ENCODE measurements at regions not wholly inside any gene's neighbourhood (a gene's known extent, or its start where the extent isn't known, plus 50 kb on each side); places are given as distances from the start of the nearest gene placed in this dataset.

DNA sequence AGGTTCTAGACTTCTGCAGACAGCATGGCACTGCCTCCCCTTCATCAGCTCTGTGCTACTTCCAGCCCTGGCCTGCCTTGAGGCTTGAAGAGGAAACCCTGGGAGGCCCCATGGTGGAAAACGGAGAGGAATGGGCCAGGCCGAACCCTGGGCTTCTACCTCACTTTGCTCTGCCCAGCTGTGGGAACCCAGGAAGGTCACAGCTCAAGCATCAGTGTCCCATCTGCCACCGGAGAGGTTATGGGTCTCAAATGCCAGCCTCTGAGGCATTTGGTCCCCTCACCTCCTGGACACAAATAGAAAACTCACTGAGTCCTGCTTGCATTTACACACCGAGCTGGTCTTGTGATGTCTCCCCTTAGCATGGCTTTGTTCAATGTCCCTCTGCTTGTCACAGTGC, 80.1 kb upstream of the ALDH1B1 start:
- no peak for DNase-seq

DNA sequence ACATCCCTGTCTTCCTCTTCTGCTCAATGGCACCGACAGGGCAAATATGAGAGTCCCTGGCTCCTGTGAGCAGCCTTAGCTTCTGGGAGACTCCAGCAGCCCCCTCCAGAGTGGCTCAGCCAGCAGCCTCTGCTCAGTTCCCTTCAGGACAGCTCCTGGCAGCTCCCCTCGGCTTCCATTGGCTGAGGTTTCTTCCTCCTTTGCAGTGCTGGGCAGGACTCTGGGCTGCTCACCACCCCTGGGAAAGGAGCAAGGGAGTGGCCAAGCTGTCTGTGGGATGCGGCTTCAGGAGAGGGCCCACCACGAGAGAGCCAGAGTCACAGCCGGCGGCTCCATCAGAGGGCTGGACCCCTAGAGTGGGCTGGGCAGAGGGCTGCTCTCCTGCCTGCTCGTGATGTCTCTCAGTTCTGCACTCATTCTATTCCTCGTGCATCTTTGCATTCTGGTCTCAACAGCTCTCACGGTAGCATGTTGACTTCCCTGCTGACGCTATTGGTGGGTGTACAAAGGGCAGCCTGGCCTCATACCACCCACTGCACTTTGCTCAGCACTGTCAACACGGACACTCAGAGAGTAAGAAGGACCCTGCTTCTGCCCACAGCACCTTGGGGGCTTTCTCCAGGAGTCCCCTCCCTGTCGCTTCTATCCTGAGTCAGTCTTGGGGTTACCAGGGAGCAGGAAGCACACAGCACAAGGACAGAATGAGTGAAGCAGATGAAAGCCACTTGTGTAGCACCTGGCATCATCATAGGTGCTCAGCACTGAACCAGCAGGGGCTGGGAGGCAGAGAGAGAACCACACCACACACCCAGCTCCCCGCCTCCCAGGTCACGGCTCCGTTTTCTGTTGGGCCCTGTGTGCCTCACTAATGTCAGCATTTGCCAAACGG, 80.9 kb upstream of the ALDH1B1 start:
- DNase-seq, result no peak

DNA sequence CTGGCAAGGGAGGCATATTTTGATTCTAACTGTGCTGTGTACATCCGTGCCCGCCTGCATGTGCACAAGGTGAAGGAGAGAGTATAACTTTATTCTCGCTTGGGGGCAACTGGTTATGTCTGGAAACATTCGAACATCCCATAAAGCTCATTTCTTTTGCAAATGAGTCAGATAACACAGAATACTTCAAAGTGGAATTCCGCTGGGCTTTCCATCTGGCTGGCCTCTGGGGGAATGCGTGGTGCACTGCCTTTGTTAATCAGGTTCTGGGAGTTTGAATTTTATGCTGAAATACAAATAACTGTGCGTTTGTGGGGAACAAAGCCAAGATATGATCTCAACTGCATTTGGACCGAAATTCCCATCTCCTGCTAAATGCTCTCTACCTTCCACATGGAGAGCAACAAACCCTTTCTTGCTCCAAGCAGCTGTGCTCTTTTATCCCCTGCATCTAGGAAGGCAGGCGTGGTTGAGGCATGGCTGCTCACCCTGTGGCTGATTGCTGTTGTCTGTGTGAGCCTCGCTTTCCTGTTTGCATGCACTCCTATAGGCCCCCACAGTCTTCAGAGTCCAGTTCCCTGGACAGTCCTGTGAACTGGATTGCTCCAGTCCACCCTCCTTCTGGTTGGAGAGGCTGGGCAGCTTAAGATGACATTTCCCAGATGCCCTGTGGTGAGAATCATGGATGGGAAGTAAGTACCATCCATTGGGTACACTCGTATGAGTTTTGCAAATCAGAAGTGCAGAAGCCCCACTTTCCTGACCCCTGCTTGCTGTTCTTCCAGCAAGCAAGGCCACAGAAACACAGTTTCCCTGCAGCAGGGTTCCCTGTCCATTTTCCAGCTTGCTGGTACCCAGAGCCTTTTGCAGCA, 82.9 kb upstream of the ALDH1B1 start:
- DNase-seq, result peak; percentile 45

DNA sequence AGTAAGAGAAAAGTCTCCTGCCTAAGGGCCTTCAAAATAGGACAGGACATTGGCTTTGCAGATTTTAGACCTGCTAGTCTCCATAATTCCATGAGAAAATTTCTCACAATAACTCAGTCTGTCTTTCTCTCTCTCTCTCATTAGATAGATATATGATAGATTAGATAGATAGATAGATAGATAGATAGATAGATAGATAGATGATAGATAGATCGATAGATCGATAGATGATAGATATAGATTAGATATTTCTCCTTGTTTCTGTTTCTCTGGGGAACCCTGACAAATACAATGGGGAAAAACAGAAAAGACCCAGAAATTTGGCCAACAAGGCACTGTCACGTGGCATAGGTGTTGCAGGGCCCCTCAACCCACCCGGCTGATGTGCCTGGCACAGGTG, 84.4 kb upstream of the ALDH1B1 start:
- no peak for DNase-seq

DNA sequence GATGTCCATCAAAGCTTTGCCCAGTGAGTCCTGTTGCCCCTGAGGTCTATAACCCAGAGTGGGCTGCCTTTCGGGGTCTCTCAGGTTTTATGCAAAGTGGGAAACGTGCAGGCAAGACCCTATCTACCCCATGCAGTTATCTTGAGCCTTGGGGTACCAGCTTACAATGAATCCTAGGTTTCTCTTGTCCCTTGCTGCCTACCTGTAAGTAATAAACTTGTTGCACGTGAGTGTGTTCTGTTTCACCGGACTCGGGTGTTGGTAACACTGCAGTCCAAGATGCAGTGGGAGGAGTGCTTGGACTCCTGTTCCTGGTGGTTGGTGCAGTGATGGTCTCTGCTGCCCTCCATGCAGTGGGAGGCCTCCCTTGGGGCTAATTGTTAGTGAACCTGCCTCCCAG, 85.6 kb upstream of the ALDH1B1 start:
- DNase-seq, result no peak

DNA sequence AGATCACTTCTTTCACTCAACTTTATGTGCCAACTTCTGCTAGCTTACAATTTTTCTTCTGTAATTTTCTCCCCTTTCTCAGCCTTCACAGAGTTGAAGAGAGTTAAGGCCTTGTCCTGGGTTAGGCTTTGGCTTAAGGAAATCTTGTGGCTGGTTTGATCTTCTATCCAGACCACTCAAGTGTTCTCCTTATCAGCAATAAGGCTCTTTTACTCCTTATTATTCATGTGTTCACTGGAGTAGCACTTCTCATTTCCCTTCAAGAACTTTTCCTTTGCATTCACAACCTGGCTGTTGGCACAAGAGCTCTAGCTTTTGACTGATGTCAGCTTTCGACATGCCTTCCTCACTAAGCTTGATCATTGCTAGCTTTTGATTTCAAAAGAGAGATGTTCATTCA, 86.9 kb upstream of the ALDH1B1 start:
- no peak for DNase-seq

DNA sequence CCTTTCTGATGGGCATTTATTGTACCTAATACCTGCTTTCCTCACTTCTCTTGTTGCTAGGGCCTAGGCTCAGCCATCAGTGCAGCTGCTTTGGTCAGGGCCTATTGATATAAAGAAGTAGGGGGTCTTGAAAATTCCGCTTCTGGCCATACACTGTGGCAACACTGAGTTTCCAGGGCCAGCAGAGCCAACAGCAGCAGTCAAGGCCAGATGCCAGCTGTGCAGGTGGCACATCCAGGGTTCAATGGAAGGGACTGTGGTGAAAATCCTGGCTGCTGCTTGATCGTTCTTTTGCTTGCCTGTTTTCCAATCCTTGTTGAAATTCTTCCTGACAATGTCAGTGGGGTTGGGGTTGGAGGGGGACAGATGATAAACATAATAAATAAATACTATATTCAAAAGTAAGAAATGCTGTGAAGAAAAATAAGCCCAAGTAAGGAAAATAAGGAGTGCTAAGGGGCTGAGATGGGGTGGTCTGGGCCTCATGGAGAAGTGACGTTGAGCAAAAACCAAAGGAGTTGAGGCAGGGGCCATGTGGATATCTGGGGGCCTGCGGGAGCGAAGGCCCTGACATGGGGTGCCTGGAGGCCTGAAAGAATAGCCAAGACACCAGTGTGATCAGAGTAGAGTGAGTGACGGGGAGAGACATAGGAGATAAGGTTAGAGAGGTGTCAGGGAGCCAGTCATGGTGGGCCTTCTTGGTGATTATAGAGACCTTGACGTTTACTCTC, 91.0 kb upstream of the ALDH1B1 start:
- no peak for DNase-seq

DNA sequence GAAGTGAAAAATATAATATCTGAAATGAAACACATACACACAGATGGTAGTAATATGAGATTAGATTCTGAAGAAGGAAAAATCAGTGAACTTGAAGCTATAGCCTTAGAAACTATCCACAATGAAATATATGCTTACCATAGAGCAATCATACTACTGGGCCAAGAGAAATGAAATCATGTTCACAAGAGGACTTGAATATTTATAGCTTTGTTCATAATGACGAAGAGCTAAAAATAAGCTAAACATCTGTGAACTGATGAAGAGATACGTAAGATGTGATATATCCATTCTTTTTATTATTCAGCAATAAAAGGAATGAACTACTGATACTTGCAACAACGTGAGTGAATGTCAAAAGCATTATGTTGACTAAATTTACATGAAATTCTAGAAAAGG, 92.6 kb upstream of the ALDH1B1 start:
- no peak for DNase-seq

DNA sequence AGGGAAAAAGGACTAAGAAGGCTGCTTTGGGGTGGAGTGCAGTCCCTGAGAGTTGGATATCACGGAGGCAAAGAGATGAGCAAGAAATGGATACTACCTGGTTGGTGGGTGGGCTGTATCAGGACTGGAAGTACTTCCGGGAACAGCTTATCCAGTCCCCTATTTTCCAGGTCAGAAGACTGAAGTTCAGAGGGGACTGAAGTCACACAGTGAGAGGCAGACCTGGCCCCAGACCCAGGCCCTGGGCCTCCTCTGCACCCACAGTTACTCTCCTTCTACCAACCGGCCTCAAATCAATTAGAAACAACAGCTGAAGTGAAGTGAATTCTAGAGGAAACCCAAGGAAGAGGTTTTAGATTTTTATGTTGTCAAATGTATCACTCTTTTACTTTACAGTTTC, 93.6 kb upstream of the ALDH1B1 start:
- no peak for DNase-seq

DNA sequence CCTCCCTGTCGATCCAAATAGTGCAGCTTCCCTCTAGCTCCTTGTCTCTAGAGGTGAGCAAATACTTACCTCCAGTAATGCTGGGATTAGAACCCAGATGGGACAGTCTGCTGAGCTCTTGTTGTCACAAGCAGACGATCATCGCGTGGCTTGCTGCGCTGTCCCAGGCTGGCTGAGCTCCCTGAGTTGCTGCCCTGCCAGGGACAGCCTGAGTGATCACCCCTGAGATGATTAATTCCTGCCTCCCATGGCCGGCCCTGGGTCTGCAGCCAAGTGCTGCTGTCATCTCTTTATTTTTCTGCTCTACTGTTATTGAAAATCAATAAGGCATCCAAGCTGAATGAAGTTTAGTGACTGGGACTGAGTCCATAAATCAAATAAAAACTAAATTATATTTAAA, 94.0 kb upstream of the ALDH1B1 start:
- DNase-seq, result no peak

DNA sequence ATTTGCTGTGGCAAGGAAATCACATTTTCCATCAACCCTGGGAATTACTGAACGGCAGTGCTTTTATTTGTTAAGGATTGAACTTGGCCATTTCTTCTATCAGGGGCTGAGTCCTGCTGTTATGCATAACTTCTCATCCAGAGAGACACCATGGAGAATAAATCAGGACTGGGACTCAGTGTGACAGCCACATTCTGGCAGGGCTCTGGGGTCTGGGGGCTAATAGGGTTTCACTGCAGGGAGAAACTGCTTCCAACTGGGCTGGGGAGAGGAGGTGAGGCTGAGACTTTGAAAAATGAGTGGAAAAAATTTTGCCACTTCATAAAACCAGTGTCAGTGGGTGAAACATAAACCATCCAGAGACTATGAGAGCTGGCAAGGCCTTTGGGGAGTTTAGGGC, 95.7 kb upstream of the ALDH1B1 start:
- DNase-seq, result no peak

DNA sequence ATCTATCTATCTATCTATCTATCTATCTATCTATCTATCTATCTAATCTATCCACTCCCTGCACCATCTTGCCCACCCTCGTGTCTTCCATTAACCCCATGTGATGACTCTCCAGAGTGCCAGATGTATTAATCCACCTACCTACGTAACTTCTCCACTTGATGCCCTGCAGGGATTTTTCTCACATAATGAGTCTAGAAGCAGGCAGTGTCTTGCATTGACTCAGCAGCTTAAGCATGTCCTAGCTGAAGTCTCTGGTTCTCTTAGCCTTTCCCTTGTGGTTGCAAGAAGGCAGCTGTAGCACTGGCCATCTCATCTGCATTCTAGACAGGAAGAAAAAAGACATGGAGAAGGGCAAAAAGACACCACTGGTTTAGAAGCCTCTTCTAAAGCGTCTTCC, 96.7 kb upstream of the ALDH1B1 start:
- DNase-seq, result no peak

DNA sequence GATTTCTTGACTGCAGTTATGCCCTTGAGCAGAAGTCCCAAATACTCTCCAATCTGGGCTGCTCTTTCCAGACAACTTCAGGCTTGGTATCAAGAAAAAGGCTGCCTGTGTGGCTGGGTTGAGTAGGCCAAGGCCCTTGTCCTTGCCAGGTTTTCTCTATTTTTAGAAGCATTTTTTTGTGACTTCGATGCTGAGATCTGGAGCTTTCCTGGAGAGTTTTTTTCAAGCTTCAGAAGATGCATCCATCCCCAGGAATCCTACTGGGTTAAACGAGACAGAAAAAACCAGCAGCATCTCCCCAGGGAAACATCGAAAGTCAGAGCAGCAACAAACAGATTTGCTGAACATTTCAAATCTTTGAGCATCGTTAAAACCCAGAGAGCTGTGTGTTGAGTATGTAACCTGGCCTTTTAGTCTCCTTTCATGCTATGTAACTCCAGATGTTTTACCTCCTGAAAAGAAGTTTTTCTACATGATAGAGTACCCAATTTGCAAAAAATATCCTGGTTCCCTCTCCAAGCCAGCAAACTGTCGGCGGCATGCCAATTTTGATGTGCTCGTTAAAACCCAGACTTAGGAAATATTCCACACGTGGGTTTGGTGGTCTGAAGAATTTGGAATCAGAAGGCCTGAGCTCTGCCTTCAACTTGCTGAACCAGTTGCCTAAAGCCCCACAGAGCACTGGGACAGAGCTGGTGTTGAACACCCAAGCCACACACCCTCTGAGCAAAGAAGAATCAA, 98.1 kb upstream of the ALDH1B1 start:
- no peak for DNase-seq

DNA sequence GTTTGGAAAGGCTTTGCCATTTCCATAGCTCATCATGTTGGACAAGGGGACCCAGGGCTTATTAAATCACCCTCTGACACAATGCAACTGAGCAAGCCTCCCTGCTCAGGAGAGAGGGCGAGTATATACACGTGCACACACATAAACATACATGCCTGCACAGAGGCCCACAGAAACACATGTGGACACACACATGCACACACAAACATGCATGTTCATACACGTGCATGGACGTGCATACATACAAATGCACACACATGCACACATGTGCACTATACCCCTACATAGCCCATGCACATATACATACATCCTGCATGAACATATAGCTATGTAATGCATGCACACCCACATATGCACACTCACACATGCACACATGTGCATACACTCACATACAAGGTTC, 99.5 kb upstream of the ALDH1B1 start:
- no peak for DNase-seq

DNA sequence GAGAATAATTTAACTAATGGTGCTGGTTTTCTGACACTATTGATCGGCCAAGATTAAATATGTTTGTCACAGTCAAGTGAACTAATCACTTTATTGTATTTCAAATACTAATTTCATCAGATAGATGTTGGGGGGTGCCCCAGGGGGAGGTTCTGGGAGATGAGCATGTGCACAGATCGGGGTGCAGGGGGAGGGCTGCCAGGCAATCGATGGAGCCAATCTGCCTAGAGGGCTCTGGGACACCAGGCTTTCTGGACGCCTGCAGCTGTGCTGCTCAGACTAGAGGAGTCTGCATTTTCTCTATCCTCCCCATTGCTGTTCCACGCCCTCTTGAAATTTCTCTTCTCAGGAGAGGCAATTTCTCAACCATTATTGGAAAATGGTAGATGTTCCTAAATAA, 100.0 kb upstream of the ALDH1B1 start:
- DNase-seq, result no peak

DNA sequence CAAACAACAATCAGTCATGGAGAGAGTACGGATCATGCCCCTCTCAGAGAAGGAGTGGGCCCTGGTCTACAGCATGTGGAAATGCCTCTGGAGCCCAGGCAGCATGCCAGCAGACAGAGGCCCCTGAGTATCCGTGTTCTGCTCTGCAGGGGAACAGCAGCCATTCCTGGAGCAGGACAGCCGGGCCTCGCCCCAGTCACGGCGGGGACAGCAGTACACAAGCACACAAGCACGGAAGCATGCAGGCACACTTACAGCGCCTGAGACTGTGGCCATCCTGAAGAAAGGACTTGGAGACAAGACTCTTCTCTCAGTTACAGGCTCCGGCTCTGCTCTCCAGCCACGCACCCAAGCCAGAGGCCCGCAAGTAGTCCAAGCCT, 102.6 kb upstream of the ALDH1B1 start:
- no peak for DNase-seq

DNA sequence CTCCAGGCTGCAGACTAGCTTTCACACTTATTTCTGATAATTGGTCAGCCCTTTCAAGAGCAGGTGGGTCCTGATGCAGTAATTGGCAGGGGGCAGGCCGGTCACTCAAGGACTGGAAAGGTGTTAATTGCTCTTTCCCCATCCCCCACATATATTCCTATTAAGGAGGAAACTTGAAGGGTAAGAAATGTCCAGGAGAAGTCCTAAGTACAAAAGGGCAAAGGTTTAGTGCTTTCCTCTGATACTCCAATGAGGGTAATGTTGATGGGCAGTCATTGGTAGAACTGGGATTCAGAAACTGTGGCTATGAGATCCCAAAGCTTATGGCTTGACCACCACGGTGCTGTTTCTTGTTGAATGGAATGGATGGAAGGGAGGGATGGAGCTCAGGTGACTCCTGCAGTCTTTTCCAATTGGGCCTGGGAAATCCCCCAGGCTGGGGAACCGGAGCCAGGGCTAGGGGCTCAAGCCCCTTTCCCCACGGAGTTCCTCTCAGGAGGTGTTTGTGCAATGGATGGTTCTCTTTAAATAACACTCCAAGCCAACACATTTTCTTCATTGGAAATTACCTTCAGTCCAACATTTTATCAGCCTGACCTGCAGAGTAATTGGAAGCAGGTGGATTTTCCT, 103.2 kb upstream of the ALDH1B1 start:
- no peak for DNase-seq

DNA sequence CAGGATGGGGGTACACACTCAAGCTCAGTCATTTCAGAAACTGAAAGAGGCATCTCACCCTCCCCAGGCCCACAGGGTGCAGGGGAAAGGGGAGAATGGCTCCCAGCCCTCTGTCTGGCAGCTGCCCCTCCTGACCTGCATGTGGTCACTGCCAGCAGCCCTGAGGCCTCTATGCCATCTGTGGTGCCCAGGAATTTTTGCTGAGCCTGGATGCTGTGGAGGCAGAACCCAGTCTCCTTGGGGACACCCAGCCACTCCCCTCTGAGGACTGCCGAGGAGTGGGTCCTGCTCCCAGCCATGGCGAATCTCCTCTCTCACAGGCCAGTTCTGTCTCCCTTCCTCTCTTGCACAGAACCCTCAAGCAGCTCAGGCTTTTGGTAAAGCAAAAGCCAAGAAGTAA, 104.0 kb upstream of the ALDH1B1 start:
- no peak for DNase-seq

DNA sequence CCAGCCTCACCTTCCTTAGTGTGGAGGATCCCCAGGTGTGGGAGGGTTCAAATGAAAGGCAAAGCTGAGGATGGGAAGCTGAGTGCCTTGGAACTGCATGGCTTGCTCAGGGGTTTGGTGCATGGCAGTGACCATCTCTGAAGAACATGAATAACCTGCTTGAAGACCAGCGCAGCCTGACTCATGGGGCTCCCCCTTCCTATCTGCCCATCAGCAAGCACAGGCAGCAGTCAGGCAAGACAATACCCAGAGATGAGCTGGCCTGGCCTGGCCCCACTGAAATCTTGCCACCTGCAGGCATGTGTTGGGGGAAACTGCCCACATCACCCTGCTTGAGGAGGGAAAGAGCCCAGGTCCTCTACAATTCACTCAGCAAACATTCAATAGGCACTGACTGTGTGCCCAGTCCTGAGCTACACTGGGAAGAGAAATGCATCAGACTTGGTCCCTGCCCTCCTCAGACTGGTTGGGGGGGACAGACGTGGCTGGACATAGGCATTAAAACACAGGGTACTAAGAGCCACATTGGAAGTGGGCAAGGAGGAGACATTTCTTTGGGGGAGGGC, 105.0 kb upstream of the ALDH1B1 start:
- DNase-seq, result no peak

DNA sequence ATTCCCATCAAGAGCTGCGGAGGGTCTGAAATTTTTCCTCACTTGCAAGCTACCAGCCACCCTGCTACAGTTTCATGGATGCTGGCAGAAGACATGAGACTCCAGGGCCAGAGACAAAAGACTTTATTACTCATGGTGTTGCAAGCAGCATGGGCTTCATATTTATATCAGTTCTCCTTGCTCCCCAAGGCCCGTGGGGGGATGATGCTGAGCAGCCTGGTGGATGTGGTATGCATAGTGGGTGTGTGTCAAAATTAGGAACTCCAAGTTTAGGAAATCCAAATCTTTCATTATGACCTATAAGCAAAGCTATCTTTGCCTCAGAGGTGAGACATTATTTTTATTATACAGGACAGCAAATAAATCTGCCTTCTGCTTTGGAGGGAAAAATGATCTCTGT, 105.7 kb upstream of the ALDH1B1 start:
- DNase-seq, result no peak

DNA sequence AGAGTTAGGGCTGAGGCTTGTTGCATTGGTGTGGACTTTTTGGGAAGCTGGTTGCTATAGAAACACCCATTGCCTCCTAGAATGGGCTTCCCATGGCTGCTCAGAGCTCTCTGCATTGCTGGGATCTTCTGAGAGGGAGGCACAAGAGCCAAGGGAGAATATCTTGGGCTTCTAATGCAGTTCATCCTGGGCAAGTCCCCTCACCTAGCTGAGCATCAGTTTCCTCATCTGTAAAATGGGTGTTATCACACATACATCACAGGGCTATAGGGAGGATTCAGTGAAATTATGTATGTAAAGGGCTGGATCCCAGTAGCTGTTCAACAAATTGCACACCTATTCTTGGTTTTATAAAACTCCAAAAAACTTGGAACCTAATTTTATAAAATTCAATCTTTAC, 106.1 kb upstream of the ALDH1B1 start:
- DNase-seq, result no peak

DNA sequence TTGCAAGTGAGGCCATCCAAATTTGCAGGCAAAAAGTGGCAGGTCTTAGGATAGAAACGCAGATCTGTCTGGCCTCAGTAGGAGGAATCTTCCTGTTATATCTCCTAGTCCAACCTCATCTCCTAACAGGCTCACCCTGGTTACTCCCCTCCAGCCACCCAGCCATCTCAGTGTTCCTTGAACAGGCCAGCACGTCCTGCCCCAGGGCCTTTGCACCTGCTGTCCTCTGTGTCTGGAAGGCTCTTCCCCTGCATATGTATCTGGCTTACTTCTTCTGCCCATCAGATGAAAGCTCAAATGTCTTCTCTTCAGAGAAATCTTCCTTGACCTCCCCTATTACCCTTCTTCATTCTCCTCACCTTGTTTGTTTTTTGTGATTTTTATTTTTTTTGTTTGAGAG, 107.3 kb upstream of the ALDH1B1 start:
- DNase-seq, result no peak
